ENCODE measurements at regions not wholly inside any gene's neighbourhood (a gene's known extent, or its start where the extent isn't known, plus 50 kb on each side); places are given as distances from the start of the nearest gene placed in this dataset.

- no peak for ATAC-seq (ENCODE audit: low read depth)
- POLR2A ChIA-PET (ENCODE audit: unreplicated experiment): no interaction called here
- no TSS peak for BruUV-seq (replicated peaks)
These were observed 166.4 kb upstream of the SLC27A6 start for GRCh38 chr5:128798871-128799270.

More at GRCh38 chr5:128798871-128799270, 166.4 kb upstream of the SLC27A6 start:
- no peak overlapping the region for H2AFZ ChIP-seq (replicated peaks; ENCODE audit: low read length, poor library complexity)
- H2BK20ac ChIP-seq (ENCODE audit: low read depth, low read length): no peak overlapping the region
- H2BK15ac ChIP-seq (ENCODE audit: low read depth, low read length): no peak overlapping the region
- no peak overlapping the region for H2AK9ac ChIP-seq (replicated peaks; ENCODE audit: low read depth, low read length, poor library complexity)
- no peaks in the 10 kb centered on the region for H3K79me1 ChIP-seq (ENCODE audit: low read depth in 1 of 2, low read length in 2 of 2)
- H4K91ac ChIP-seq (ENCODE audit: insufficient read depth, low read depth, low read length): no peak overlapping the region
- no peak overlapping the region for H3K27ac ChIP-seq (ENCODE audit: insufficient read depth, low read length)
- H3K18ac ChIP-seq (ENCODE audit: low read depth, low read length): no peak overlapping the region
- no peak overlapping the region for H2AK5ac ChIP-seq (ENCODE audit: low read depth, low read length)
- no peaks in the 10 kb centered on the region for H3K9me1 ChIP-seq (ENCODE audit: insufficient read depth, low read length)
- no peaks in the 10 kb centered on the region for H3K9me3 ChIP-seq (ENCODE audit: control insufficient read depth, insufficient read depth, low read length)
- H3K27me3 ChIP-seq (ENCODE audit: control insufficient read depth, insufficient read depth, low read length): no peaks in the 10 kb centered on the region
- H4K20me1 ChIP-seq (ENCODE audit: insufficient read depth, low read length): no peaks in the 10 kb centered on the region
- H3K14ac ChIP-seq (replicated peaks; ENCODE audit: low read depth, low read length): no peak overlapping the region
- dilution Hi-C loops (cut with HindIII; ENCODE audit: low sequenced_read_pairs, unreplicated experiment) (no loop called here), intact Hi-C loops (cut with micrococcal nuclease) (loop anchor here (5.0 kb wide), 1 partner anchor 42 kb away; no protein-coding TSS in a partner anchor), in situ Hi-C loops (cut with MboI; ENCODE audit: low sequenced_read_pairs) (no loop called here)
- no peak overlapping the region for H2BK5ac ChIP-seq (ENCODE audit: low read depth, low read length, poor library complexity, severe bottlenecking)
- DNase-seq: no peak
- H3K4me2 ChIP-seq (ENCODE audit: low read depth, low read length): no peak overlapping the region
- H2BK120ac ChIP-seq (ENCODE audit: low read depth, low read length): no peak overlapping the region
- H3K23ac ChIP-seq (ENCODE audit: low read depth, low read length): no peak overlapping the region
- CTCF ChIA-PET: no interaction called here
- no peak overlapping the region for H3K56ac ChIP-seq (ENCODE audit: extremely low read depth, insufficient read depth, low read length)
- no peaks in the 10 kb centered on the region for H3K4me1 ChIP-seq (ENCODE audit: control insufficient read depth, insufficient read depth, low read length)
- no peak overlapping the region for H3K9ac ChIP-seq (ENCODE audit: low read depth, low read length)
- no peak overlapping the region for H3K4ac ChIP-seq (ENCODE audit: low read depth, low read length)
- TF ChIP-seq NFE2L2 (IDR thresholded peaks at IDR 0.05; ENCODE audit: low read depth, low read length): no peak
- TF ChIP-seq RAD21 (IDR thresholded peaks at IDR 0.05; ENCODE audit: low read length): no peak
- no peak for TF ChIP-seq ELK1 (IDR thresholded peaks at IDR 0.05; ENCODE audit: borderline replicate concordance, low read depth, low read length)
- no peak overlapping the region for H4K8ac ChIP-seq (ENCODE audit: low read depth in 2 of 2, low read length in 2 of 2)
- H4K5ac ChIP-seq (ENCODE audit: low read depth, low read length): no peak overlapping the region
- H3K4me3 ChIP-seq (ENCODE audit: insufficient read depth, low read depth, low read length): no peak overlapping the region
- H3K36me3 ChIP-seq (ENCODE audit: control insufficient read depth, insufficient read depth, low read length): no peaks in the 10 kb centered on the region
